HepG2 (cell line): ENCODE measurements at regions not wholly inside any gene's neighbourhood (a gene's known extent, or its start where the extent isn't known, plus 50 kb on each side); places are given as distances from the start of the nearest gene placed in this dataset.

Experiments used
- CTCF ChIP-seq: sonication (generic); formaldehyde crosslinking; IDR thresholded peaks from 2 replicates; pipeline ENCODE4 v1.5.0; 2020; ENCODE audit warnings: mild to moderate bottlenecking, missing genetic modification reagents, moderate library complexity
- HDAC2 ChIP-seq: sonication (generic); formaldehyde crosslinking; IDR thresholded peaks from 2 replicates; pipeline ENCODE4 v1.4.0; 2020; ENCODE audit warnings: missing genetic modification reagents
- NONO ChIP-seq, 2 experiments: fragments of 450-650 bp in 1 of 2; sonication (generic) in 1 of 2; formaldehyde crosslinking in 1 of 2; IDR thresholded peaks in 1 of 2; conservative IDR thresholded peaks in 1 of 2; 2 replicates each; pipeline versions ENCODE4 v1.6.1 to v1.8.0; 2017 to 2022; ENCODE audit warnings: mild to moderate bottlenecking in 1 of 2, missing genetic modification reagents in 1 of 2, moderate library complexity in 1 of 2
- RBFOX2 ChIP-seq: fragments of 200-400 bp; formaldehyde crosslinking; IDR thresholded peaks from 2 replicates; pipeline ENCODE4 v1.6.1; 2017; ENCODE audit warnings: low read depth, mild to moderate bottlenecking, low read length
- ZNF260 ChIP-seq: sonication (generic); formaldehyde crosslinking; IDR thresholded peaks from 2 replicates; pipeline ENCODE4 v1.4.0; 2020; ENCODE audit warnings: missing genetic modification reagents, low read depth, mild to moderate bottlenecking, borderline replicate concordance

GRCh38 chr21:16517383-16517782 lies 787.6 kb downstream of the USP25 start:
- TF ChIP-seq NONO (IDR thresholded peaks at IDR 0.05) = no peak
- TF ChIP-seq NONO (CRISPR knock-in tag; conservative IDR thresholded peaks at IDR 0.05) = no peak
- TF ChIP-seq CTCF (CRISPR knock-in tag) = no peak
- no peak for TF ChIP-seq RBFOX2
- TF ChIP-seq ZNF260 (CRISPR knock-in tag) = no peak
- TF ChIP-seq HDAC2 (CRISPR knock-in tag) = no peak
